A204.1 (cell line): ENCODE measurements at regions not wholly inside any gene's neighbourhood (a gene's known extent, or its start where the extent isn't known, plus 50 kb on each side); places are given as distances from the start of the nearest gene placed in this dataset.
"Not testable (repeated sequence)": the region's sequence is repeated elsewhere in the genome, so short reads cannot be mapped to it uniquely, and the experiment has no call there.

ENCODE experiments used
- FAIRE-seq: peaks from 2 replicates; lab custom pipeline; 2012; peaks lifted over from hg19 to GRCh38; lab: Jason Lieb, UNC

GRCh38 chr1:94362466-94363058 lies 55.6 kb upstream of the ABCD3 start:
- no peak for FAIRE-seq

GRCh38 chr1:94358630-94359599 lies 59.3 kb upstream of the ABCD3 start:
- FAIRE-seq, result no peak

- FAIRE-seq, result no peak
Measured at GRCh38 chr1:94357661-94358060, 60.5 kb upstream of the ABCD3 start.

- FAIRE-seq, result no peak
Measured at GRCh38 chr1:94355485-94355980, 62.7 kb upstream of the ABCD3 start.

GRCh38 chr1:94351481-94351880 lies 66.7 kb upstream of the ABCD3 start:
- no peak for FAIRE-seq

- no peak for FAIRE-seq
Measured at GRCh38 chr1:94350350-94350924, 67.8 kb upstream of the ABCD3 start.

DNA sequence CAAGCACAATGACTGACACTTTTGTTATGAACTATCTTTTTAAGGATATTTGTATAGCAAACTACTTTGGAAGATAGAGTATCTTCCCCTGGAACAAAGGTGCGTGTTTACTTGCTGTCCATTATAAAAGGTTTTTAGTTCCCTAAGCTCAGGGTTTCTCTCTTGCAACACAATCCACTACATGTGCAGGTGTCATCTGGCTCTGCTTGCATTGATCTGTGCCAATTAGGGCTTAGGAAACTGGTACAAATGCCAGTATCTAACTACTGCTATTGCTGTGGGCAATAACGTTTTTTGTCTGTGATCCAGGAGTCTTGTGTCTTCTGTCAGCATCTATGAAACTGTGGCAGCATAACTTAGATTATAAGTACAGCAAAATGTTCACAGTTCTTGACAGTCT lies 68.3 kb upstream of the ABCD3 start:
- no peak for FAIRE-seq

- not testable (repeated sequence) for FAIRE-seq
Measured at GRCh38 chr1:94348386-94348785, 69.8 kb upstream of the ABCD3 start.

- no peak for FAIRE-seq
Measured at GRCh38 chr1:94345148-94345721, 73.0 kb upstream of the ABCD3 start.

DNA sequence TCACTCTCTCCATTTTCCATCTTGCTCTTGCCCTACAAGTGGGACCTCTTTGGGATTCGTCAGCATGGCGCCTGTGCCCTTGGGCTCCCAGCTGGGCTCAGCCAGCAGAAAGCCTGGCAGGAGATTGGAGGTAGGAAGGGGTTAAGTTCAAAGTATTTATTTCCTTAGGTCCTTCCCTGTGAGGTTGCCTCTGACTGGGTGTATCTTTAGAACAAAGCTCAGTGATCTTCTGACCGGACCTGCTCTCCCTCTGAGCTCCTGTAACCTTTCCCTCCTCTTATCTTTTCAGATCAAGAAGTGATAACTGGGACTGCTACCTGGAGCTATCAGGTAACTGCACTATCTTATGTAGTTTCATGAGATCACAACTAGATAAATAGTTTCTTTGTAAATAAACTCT lies 75.8 kb upstream of the ABCD3 start:
- FAIRE-seq, result no peak

- no peak for FAIRE-seq
Measured at GRCh38 chr1:94339206-94339927, 78.8 kb upstream of the ABCD3 start.

DNA sequence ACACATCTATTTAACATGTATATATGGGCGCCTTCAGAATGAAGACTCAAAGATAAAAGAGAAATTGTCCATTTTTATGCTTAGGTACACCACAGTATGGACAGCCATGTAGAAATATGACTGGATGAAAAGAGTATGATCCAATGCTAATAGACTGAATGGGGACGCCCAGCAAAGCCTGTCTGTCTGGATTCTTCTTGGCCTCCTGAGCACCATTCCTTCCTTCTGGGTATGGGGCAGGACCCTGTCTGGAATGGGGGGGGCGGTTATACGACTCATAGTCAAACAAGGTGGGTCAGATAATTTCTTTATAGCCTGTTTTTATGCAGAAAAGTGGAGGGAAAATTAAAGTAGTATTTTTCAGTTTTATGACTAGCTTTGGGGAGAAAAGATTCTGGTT lies 81.2 kb upstream of the ABCD3 start:
- FAIRE-seq, result no peak

GRCh38 chr1:94335950-94336349 lies 82.2 kb upstream of the ABCD3 start:
- FAIRE-seq, result peak; percentile 99

DNA sequence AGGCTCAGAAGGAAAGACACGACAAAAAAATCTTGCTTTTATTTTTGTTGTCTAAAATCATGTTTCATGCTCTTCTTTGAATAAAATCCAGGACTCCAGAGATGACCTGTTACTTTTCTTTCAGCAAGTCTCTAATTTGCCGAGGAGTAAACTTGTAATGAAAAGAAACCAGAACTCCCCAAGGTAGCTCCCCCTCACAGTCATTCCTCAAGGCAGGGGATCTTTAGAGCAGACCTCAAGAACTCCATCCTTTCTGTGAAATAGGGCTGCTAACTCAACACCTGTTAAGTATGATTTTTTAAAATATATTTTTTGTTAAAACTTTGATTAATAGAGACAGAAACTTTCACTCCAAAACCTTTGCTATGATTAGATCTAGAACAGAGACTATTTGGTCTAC lies 82.7 kb upstream of the ABCD3 start:
- FAIRE-seq, result no peak

- FAIRE-seq, result no peak
Measured at GRCh38 chr1:94334764-94335163, 83.4 kb upstream of the ABCD3 start.

DNA sequence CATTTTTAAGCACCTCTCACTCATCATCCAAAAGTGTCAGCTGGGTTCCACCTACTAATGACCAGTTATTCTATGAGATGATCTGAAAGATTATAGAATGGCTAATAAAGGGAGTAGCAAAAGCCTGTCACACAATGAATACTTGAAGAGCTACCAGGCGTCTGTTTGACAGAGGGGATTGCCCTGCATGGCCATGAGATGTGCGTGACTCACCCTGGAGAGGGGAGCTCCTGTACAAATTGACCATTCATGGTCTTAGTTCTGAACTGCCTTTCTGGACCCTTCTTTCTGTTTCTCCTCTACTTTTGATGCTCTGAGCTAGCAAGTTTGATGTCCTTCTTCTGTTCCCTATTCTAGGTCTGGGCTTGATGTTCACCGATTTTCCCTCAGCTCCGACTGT lies 85.2 kb upstream of the ABCD3 start:
- no peak for FAIRE-seq

DNA sequence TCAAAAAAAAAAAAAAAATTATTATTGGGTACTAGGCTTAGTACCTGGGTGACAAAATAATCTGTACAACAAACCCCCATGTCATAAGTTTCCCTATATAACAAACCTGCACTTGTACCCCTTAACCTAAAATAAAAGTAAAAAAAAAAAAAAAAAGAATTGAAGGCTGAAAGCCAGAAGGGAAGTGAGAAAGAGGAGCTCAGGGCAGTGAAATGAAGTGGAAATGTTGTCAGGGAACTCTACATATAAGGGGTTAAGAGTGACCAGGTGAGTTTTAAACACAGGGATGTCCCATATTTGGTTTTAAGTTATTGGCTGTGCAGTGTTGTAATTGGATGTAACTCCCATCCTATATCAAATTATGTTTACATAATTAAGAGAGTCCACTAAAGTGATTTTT lies 85.7 kb upstream of the ABCD3 start:
- FAIRE-seq, result no peak

- peak; percentile 62 for FAIRE-seq
Measured at GRCh38 chr1:94329986-94330385, 88.2 kb upstream of the ABCD3 start.

GRCh38 chr1:94329276-94329675 lies 88.9 kb upstream of the ABCD3 start:
- no peak for FAIRE-seq

- peak; percentile 48 for FAIRE-seq
Measured at GRCh38 chr1:94327001-94327690, 89.8 kb upstream of the ARHGAP29 start.

DNA sequence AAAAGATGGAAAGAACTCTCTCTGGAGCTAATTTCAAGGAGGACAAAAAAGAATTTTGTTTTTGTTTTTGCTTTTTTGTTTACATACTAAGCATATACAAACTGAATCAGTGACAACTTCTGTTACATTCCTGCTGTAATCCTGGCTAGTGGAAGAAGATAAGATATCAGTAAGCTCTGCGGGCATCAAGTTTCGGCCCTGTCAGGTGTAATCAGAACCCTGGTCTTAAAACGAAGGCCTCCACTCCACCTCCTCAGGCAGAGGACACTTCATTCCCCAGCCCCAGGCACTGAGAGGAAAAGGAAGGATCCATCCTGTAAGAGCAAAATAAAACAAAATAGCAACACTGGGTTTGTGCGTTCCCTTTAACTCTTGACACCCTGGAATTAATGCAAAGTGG lies 88.9 kb upstream of the ARHGAP29 start:
- no peak for FAIRE-seq
